GM18907 (cell line): ENCODE measurements at regions not wholly inside any gene's neighbourhood (a gene's known extent, or its start where the extent isn't known, plus 50 kb on each side); places are given as distances from the start of the nearest gene placed in this dataset.
"Not testable (repeated sequence)": the region's sequence is repeated elsewhere in the genome, so short reads cannot be mapped to it uniquely, and the experiment has no call there.

Experiments
- ATAC-seq: cut with Tn5 transposase; IDR thresholded peaks from one replicate; pipeline ENCODE4 v1.9.1; 2021; ENCODE audit warnings: mild to moderate bottlenecking, moderate library complexity; ENCODE audit not compliant: unreplicated experiment

DNA sequence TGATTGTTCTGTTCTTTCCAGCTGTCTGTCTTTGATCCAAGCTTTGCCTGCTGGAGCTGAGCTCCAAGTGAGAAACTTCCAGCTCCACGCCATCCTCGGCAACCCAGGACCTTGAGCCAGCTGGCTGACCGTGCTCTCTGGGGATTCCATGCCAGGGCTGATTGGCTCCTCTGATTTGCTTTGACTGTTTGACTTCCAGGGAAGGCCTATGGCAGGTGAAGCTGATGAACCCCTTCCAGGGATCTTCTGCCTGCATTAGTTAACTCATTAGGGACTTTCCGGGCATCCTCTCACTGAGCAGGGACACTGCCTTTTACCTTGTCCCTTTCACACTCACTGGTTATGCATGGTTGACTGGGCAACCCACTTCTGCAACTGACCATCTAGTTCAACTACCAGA, 406.1 kb downstream of the RPS6KC1 start:
- no peak for ATAC-seq

DNA sequence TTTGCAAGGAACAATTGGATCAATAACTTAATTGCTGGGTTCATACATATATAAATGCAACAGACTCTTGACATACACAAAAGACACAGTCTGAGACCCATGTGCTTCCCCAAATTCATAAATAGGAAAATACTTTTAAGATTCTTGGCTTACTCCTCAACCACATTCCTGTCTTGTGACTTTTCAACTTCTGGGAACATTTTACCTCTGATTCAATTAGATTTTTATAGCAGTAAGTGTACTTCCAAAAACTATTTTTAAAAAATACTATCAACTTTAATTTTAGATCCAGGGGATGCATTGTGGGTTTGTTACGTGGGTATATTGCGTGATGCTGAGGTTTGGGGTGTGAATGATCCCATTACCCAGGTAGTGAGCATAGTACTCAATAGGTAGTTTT, 406.7 kb downstream of the RPS6KC1 start:
- ATAC-seq = no peak

DNA sequence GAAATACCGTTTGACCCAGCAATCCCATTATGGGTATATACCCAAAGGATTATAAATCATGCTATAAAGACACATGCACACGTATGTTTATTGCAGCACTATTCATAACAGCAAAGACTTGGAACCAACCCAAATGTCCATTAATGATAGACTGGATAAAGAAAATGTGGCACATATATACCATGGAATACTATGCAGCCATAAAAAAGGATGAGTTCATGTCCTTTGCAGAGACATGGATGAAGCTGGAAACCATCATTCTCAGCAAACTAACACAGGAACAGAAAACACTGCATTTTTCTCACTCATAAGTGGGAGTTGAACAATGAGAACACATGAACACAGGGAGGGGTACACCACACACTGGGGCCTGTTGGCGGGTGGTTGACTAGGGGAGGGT, 411.3 kb downstream of the RPS6KC1 start:
- ATAC-seq = not testable (repeated sequence)

DNA sequence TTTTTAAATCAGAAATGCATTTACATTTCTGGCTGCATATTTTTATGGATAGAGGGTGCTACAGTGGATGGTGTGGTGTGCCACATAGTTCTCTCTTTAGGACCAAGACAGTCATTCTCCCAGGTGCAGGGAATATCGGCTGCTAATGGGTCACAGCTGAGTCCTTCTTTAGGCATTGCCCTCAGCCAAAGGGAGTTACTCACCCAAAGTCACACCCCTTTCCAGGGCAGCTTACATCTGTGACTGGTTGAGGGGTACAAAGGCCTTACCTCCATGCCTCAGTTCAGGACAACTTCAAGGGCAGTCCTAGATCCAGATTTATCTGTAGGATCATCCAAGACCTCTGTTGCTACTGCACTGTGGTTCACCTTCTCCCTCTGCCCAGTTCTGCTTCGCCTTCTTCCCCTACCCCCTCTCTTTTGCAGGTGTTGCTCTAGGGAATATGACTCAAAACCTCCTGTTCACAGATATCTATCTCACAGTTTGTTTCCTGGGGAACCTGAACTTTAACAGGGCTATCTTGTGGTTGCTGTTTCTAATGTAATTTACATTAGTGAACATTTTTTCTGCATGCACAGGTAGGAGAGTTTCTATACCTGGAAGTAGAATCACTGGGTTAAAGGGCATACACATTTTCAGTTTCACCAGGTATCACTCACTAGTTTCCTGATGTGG, 413.9 kb downstream of the RPS6KC1 start:
- ATAC-seq = no peak

DNA sequence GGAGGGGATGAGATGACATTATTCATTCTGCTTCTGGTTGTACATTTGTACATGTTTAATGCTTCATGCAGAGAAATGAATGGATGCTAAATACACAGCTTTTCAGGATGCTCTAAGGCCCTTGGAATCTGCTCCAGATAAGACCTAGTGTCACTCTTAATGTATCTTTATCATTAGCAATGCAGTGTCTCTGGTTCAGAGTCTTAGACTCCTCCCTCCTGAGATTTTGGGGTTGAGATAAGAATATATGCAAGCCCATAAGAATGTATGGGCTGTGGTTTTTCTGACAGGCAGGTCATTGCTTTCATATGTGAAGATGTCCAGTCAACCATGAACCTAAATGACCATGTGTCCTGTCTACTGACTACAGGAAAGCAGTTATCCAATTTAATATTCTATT, 415.5 kb downstream of the RPS6KC1 start:
- ATAC-seq = no peak

DNA sequence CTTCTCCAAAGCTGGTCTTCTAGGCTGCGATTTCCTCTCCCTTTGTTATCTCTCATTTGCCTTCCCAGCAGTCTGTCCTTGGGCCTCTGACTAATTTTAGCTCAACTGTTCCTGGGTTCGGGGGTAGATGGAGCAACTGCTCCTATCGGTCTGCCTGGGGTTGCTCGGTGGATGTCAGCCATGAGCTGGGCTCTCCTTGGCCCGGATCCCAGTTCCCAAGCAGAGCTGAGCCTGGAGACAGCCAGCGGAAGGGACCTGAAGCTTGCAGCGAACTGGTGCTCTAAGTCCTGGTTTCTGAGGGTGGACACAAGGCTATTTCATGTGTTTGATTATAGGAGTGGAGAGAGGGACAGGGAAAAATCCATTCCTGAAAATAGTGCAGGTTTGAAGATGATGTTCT, 423.0 kb downstream of the RPS6KC1 start:
- ATAC-seq = no peak

DNA sequence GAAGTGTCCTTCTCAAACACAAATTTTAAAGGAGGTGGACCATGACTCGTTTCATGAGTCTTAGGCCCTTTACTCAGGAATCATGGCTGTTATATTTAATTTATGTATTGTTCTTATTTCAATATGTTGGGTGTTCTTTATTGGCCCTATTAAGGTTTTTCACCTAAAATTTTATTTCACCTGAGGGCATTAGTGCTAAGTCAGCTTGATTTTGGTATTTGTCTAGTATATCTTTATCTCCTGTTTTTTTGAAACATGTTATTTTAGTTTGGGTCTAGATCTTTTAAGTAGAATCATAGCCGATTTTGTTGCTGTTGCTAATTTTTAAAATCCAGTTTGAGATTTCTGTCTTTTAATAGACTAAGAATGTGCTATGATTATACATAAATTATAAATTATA, 430.4 kb downstream of the RPS6KC1 start:
- no peak for ATAC-seq

DNA sequence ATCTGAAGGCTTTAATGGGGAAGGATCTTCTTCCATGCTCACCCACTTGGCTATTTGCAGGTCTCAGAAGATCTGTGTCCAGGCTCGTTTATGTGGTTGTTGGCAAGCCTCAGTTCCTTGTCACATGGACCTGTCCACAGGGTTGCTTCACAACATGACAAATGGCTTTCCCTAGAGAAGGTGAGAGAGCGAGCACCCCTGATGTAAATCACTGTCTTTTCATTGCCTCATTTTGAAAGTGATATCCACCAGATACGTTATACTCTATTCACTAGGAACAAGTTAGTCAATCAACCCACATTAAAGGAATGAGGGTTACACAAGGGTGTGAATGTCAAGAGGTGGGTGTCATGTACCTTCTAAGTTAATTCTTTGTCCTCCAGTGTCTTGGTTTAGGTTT, 433.3 kb downstream of the RPS6KC1 start:
- ATAC-seq = no peak

DNA sequence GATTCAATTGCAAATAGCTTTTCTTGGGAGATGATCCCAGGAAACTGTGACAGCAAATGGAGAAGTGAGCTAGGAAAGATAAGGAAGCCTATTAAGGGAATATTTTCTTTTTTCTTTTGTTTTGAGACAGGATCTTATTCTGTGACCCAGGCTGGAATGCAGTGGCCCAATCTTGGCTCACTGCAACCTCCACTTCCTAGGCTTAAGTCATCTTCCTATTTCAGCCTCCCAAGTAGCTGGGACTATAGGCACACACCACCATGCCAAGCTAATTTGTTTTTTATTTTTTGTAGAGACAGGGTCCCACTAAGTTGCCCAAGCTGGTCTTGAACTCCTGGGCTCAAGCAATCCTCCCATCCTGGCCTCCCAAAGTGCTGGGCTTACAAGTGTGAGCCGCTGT, 433.7 kb downstream of the RPS6KC1 start:
- ATAC-seq = no peak

DNA sequence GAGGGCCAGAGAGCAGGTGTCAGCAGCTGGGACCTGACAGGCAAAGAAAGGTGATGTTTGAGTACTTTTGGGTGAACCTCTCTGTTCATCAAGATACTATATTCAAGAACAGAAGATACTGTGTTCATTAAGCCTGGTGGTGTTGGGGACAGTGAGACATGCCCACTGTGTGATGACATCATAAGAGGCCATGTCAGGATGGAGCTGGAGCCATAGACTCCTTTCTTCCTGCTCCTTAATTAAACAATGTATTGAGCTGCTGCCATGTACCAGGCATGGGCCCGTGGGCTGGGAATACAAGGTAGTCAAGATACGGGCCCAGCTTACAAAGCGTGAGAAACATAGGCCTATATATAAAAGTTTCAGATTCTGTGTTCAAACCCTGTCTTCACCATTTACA, 435.4 kb downstream of the RPS6KC1 start:
- no peak for ATAC-seq

DNA sequence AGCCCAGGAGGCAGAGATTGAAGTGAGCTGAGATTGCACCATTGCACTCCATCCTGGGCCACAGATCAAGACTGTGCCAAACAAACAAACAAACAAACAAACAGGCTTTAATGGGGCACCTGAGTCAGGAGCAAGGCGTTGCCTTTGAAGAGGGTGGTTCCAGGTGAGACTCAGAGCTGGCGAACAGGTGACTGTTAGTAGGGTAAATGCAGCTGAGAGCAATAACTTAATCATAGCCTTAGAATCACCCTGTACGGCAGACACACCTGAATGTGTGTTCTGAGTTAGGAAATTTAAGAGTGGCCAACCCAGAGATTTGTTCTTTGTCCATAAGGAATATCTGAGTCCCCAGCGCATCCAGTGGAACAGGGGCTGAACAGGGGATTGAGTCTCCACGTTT, 440.4 kb downstream of the RPS6KC1 start:
- ATAC-seq = no peak

DNA sequence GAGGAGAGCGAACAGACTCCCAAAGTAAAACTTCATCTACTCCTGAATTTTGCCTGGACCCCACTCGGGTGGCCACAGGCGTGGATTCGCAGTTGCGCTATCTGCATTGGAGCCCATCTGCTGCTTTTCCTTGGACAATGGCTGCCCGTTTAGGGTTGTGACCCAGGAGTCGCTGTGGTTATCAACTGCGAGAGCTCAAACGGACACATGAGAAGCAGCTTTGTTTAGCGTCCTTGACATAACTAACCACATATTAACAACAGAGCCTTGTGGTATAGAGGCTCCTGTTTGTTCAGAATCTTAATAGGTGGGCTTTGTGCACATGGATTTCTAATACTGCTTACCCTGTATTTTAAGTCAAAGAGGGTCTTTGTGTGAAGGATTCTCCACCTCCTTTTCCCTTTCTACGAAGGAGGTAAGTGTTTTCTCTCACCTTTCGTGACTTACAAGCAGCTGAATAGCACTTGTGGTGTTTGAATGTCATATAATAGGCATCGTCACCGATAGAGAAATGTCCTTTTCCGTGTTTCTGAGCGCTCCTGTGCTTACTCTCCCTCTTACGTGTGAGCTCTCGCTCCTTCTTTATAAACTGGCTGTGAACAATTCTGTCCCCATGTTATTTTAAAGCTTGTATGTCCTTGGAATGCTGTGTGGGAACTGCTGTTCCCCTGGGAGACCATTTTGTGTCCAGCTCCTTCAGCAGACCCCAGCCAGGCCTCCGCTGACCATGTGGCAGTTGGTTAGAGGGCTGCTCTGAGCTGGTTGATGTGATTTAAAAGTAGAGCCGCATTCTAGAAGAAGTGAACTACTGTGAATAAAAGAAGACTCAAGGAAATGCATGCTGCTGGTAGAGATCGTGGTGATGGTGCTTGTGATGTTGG, 441.4 kb downstream of the RPS6KC1 start:
- ATAC-seq = no peak

DNA sequence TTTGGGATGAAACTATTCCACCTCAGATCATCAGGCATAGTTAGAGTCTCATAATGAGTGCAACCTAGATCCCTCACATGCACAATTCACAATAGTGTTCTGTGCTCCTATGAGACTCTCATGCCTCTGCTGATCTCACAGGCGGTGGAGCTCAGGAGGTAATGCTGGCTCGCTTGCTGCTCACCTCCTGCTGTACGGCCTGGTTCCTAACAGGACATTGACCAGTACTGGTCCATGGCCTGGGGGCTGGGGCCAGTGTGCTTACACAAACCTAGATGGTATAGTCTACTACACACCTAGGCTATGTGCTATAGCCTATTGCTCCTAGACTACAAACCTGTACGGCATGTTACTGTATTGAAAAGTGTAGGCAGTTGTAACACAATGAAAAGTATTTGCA, 448.4 kb downstream of the RPS6KC1 start:
- no peak for ATAC-seq

DNA sequence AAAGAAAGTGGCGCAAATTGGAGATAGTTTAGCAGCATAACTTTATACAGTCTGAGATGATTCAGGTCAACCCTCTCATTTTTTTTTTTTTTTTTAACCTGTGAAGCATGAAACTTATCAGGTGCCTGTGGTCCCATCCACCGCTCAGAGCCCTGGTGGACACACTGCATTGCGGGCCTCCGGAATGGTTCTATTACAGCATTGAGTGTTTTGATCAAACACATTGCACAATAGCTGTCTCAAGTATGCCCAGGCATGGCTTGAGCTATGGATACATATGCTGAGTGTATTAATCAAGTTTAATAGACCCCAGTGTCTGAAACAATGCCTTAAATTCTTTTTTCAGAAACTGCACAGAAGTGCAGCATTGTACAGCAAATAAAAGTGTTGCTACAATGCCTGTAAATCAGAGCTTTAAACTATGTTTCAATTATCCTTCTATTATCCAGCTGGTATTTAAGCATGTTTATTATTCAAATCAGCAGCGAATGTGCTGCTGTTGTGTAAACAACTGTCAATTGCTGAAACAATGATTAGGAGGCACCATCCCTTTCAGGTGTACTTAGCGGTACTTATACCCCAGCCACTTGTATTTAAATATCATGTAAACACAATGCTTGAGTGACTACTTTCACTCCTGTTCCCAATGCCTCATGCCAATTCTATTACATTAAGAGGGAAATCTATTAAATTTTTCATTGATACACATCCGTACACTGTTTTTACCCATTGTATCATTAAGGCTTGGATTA, 456.6 kb downstream of the RPS6KC1 start:
- no peak for ATAC-seq

DNA sequence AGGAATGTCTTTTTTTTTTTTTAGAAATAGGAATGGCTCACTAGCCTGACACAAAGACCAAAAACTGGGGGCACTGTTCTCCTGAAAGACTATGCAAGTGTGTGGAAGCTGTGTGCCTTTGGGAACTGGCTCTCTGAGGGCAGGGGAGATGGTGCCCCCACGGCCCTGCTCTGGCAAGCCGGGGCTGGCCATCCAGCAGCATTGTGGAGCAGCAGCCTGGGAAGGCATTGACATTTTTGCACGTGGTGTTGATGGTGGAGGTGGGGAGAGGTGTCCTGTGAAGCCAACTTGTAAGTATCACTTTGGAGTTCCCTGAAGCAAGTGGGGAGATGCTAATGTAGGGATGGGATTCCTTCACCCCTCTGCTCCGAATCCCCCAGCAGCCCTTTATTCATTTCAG, 460.1 kb downstream of the RPS6KC1 start:
- no peak for ATAC-seq

DNA sequence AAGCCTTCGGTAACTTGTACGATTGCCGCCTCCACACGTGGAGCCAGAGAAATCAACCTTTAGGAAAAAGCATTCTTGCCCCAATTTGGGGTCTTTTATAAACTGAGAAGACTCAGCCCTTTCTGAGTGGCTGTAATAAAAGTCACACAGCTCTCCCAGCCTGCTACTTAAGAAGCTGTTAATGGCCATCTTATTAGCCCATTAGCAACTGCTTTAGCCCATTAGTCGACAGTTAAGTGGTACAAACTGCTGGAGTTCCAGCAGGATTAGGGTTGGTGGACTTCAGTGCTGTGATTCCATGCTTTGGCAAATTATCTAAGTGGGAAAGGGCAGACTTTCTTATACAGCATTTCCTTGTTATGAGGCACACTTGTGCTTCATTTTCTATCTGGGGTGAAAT, 461.3 kb downstream of the RPS6KC1 start:
- ATAC-seq = no peak

DNA sequence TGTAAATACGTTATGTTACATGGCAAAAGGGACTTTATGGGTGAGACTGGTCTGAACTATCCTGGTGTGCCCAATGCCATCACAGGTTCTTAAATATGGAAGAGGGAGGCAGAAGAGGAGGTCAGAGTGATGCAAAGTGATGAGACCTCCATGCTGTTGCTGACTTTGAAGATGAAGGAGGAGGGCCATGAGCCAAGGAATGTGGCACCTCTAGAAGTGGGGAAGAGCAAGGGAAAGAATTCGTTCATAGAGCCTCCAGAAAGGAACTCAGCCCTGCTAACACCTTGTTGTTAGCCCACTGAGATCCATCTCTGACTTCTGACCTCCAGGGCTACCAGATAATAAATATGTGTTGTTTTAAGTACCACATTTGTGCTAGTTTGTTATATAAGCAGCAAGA, 462.0 kb downstream of the RPS6KC1 start:
- no peak for ATAC-seq

DNA sequence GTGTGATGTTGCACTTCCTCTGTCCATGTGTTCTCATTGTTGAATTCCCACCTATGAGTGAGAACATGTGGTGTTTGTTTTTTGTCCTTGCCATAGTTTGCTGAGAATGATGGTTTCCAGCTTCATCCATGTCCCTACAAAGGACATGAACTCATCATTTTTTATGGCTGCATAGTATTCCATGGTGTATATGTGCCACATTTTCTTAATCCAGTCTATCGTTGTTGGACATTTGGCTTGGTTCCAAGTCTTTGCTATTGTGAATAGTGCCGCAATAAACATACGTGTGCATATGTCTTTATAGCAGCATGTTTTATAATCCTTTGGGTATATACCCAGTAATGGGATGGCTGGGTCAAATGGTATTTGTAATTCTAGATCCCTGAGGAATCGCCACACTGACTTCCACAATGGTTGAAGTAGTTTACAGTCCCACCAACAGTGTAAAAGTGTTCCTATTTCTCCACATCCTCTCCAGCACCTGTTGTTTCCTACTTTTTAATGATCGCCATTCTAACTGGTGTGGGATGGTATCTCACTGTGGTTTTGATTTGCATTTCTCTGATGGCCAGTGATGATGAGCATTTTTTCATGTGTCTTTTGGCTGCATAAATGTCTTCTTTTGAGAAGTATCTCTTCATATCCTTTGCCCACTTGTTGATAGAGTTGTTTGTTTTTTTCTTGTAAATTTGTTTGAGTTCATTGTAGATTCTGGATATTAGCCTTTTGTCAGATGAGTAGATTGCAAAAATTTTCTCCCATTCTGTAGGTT, 463.6 kb downstream of the RPS6KC1 start:
- ATAC-seq = not testable (repeated sequence)

DNA sequence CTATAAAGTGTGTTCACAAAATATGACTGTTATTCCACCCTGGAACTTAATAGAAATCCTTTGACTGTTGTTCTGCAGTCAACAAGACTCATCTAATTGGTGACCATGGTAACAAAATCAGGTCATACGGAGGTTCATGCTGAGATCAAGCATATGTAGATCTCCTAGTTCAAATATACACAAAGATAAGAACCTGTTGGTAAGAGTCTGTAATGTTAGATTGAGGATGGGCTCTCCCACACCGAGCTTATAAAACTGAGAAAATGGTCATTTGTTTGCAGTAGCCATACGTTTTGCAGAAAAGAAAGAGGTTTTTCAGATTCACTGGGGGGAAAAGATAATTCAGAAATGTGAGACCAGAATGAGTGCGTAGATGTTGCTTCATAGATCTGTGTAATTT, 468.1 kb downstream of the RPS6KC1 start:
- no peak for ATAC-seq

DNA sequence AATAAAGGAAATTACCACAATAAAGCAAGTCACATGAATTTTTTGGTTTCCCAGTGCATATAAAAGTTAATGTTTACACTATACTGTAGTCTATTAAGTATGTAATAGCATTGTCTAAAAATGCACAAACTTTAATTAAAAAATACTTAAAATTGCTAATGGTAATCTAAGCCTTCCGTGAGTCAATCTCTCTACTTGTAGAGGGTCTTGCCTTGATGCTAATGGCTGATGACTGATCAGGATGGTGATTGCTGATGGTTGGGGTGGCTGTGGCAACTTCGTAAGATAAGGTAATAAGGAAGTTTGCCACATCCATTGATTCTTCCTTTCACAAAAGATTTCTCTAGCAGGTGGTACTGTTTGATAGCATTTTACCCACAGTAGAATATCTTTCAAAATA, 466.6 kb upstream of the PROX1 start:
- no peak for ATAC-seq

DNA sequence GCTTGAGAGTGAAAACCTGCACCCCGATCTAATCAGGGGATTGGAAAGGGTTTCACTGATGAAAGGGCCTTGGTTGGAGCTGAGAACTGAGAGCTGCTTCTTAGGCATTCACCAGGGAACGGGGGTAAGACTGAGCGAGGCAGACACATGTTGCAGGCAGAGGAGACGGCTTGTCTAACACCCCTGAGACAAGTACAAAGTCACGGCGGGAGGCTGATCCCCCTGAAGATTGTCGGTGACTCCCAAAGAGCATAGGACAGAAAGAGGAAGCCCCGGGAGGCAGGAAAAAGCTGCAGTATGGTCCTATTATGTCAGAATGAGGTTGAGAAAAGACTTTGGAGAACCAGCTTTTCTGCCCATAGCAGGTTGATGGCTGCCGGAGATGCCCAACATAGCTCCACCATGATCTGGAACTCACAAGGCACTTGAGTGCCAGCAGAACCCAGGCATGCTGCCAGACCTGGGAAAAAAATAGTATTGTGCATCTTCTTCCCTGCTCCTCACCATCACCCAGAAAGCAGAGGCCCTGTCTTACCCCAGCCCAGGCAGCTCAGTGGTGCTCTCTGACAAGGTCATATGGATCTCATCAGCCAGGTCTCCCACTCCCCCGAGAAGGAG, 463.9 kb upstream of the PROX1 start:
- ATAC-seq = no peak
